ENCODE measurements at regions not wholly inside any gene's neighbourhood (a gene's known extent, or its start where the extent isn't known, plus 50 kb on each side); places are given as distances from the start of the nearest gene placed in this dataset.

DNA sequence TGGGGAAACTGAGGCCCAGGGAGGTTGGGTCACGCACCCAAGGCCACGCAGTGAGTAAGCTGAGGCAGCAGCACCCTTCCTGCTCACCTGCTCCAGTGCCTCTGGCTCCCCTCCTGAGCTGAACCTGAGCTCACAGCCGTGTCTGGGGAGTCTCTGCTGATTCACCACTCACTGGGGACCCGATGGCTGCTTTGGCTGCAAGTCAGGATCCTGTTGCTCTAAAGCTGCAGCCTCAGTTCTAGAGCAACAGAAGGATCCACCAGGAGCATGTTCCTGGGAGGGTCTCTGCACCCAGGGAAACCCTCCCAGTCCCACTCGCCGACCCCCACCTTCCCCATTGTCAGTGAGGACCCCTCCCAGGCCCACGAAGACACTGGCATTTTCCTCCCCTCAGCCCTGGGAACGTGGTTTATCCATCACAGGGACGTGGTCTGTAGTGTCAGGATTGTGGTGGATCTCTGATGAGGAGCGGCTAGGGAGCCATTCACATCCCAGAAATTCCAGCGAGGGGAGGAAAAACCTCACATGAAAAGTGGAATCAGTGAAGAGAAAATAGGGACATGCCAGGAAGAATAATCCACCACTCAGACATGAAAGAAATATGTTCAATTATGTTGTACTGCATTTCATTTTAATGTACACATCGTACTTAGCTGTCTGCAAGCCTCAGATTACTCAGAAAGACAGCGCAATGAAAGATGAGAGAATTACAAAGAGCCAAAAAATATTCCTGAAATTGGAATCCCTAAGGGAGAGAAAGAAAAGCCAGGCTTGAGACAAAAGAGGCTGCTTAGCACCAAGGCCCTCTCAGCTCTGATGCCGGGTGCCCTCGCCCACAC, 447.2 kb downstream of the MATN1 start:
- no peak overlapping the region for H3K4me3 ChIP-seq (ENCODE audit: low read depth, low read length)

DNA sequence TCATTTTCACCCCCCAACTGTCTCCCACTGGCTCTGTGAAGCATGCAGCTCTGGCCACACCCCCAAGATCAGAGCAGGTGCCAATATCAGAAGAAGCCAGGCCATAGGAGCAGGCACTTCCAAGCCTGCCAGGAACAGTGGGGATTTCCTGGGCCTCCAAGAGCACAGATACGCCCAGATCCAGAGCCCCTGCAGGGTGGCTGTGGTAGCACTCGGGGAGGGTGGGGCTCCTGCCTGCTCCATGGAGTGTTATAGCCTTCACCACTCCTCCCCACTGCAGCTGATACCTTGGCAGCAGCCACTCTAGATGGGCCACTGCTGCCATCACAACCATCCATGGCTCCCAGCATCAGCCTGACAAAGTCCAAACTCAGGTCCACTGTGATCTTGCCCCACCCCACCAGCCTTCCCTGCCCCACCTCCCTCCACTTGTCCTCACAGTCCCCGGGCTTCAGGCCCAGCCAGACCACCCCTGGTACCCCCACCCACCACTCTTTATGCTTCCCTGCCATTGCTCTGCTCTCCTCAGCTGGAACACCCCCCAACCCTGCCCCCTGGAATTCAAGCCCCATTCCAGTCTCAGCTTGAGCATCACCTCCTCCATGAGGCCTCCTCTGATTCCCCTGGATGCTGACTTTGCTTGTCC, 448.3 kb downstream of the MATN1 start:
- no peak overlapping the region for H3K4me3 ChIP-seq (ENCODE audit: low read depth, low read length)

DNA sequence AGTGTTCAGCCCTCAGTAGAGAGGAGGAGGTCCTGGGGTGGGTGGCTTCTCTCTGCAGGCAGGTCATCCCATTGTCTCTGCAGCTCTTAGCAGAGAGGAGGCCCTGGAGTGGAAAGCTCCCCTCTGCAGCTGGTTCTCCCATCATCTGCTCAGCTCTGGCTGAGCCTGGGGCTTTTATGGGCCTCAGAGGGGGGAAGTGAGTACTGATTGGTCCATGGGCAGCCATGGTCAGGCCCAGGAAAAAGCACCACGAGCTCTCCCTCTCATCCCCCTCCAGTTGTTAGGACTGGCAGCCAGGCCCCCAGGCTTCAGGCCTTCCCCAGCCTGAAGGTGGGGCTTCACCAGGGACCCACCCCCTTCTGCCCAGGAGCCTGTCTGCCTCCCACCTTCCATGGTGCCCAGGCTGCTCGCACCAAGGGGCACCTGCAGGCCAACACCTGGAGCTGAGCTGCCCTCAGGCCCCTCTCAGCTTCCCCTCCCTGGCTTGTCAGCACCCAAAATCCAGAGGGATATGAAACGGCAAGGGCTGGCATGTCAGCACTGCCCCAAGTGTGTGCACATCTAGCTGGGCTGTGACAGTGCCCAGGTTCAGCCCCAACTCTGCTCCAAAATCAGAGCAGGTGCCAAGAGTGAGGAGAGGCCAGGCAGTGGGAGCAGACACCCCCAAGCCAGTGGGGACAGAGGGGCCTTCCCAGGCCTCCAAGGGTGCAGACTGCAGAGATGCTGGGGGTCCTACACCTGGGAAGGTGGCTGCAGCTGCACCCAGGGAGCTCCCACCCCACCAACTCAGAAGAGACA, 449.0 kb downstream of the MATN1 start:
- no peak overlapping the region for H3K4me3 ChIP-seq (ENCODE audit: low read depth, low read length)

DNA sequence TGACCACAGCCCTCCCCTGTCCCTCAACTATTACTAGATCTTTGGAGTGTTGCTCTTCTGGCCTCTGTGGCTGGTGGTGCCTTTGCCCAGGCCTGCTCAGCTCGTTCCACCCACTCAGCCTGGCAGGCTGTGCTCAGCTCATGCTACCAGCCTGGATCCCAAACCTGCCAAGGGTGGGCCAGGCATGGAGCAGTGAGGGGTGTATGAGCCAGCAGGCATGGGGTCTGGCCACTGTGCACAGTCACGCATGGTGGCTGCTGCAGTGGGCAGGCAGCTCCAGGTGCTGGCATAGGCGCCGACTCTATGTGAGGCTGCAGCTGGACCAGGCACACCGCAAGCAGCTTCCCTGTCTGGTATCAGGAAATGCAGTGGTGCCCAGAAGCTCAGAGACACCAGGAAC, 449.9 kb downstream of the MATN1 start:
- H3K4me3 ChIP-seq (ENCODE audit: low read depth, low read length) = no peak overlapping the region

DNA sequence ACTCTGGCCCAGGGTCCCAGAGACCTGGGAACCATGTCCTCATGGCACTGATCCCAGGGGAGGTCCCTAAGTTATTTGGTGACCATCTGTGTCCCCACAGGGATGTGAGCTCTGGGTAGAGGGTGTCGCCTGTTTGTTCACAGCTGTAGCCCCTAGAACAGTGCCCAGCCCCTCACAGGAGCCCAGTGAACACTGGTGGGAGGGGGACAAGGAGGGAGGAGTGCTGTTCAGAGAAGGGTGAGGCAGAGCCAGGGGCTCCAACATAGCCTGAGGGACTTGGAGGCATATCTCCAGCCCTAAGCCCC, 450.4 kb downstream of the MATN1 start:
- no peak overlapping the region for H3K4me3 ChIP-seq (ENCODE audit: low read depth, low read length)

DNA sequence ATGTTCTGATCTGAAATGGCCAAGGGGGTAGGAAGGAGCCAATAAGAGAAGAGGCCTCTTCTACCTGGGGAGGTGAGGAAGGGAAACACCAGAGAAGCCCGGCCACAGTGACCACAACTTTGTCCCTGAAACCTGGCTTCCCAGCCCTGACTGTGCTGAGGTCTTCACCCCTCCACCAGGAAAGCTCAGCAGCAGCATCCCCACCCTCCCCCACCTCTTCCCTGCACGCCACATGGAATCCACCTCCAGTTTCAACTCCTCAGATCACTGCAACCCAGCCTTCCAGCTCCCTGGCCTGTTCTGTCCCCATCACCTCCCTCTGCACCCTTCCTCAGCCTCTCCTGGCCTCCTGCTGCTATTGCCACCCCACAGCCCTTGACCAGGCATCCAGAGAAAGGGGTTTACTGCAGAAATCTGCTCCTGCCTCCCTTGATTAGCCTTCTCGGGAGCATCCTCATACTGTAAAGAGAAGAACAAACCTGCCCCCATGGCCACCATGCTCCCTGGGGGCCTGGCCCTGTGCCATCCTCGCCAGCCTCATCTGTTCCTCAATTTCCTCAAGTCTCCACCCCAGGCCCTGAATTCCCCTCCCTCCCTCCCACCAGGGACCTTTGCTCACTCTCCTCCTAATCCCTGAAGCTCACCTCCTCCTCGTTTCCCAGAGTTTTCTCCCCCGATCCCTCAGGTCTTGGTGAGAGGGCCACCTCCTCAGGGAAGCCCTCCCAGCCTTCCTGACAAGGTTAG, 450.9 kb downstream of the MATN1 start:
- H3K4me3 ChIP-seq (ENCODE audit: low read depth, low read length) = no peak overlapping the region

DNA sequence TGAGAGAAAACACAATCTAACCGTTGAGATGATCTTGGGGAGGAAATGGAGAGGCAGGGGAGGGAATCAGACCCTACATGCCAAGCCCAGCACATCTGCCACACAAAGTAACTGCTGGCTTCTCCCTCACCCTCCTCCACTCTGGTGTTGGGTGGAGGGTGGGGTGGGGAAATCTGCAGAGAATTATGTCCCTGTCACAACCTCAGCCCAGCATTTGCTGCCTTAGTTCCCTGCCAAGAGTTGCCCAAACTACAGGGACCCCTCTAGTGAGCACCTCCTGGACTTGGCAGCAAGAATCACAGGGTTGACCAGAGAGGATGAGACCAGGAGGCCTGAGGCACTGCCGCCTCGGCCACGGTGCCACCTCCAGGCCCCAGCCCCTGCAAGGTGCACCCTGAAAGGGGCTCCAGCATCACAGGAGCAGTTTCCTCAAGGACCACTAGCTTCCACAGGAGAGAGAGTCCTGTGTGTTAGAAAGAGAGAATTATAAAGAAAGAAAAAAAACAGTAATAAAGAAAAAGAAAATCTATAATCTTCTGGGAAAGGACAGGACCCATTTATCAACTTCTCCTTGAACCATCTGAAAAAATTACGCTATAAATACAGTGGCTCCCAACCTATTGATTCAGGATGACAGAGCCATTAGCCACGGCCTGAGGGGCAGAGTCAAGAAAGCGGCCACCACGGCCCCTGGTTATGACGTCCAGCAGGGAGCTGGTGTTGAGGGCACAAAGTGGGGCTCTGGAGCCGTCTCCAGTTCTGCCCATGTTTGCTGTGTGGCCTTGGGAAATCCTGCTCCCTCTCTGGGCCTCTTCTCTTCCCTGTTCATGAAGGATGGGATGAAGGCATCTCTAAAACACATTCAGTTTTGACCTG, 451.7 kb downstream of the MATN1 start:
- no peak overlapping the region for H3K4me3 ChIP-seq (ENCODE audit: low read depth, low read length)

DNA sequence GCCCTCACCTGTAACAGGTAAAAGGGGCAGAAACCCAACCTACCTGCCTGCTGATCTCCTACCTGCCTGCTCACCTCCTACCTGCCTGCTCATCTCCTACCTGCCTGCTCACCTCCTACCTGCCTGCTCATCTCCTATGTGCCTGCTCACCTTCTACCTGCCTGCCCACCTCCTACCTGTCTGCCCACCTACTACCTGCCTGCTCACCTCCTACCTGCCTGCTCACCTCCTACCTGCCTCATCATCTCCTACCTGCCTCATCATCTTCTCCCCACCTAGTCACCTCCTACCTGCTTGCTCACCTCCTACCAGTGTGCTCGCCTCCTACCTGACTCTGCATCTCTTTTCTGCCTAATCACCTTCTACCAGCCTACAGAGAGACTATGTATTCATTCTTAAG, 452.9 kb downstream of the MATN1 start:
- no peak overlapping the region for H3K4me3 ChIP-seq (ENCODE audit: low read depth, low read length)

DNA sequence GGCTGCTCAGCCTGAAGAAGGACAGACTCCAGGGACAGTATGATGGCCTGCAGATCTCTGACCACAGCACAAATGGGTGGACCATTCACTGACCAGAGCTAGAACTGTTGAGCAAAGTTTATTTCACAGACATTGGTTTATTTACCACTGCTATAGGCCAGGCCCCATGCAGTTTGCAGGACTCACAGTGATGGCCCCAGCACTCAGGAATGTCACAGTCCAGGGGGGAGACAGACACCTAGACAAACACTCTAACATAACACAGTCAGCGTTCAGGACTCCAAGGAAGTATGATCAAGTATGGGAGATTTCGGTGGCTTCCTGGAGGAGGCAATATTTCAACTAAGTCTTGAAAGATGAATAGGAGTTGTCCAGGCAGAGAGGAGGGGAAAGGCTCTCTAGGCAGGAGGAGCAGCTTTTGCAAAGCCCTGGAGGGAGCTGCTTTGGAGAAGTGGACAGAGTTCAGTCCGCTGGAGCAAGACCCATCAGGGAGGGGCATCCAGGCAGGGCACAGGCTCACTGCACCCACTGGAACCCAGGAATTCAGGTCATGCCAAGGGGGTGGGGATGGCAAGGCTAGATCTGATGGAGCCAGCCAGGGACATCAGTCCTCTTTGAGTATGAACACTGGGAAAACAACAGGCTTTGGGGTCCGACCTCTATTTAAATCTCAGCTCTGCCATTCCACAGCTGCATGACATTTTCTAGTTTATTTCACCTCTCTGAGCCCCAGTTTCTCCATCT, 454.3 kb downstream of the MATN1 start:
- H3K4me3 ChIP-seq (ENCODE audit: low read depth, low read length) = no peak overlapping the region

DNA sequence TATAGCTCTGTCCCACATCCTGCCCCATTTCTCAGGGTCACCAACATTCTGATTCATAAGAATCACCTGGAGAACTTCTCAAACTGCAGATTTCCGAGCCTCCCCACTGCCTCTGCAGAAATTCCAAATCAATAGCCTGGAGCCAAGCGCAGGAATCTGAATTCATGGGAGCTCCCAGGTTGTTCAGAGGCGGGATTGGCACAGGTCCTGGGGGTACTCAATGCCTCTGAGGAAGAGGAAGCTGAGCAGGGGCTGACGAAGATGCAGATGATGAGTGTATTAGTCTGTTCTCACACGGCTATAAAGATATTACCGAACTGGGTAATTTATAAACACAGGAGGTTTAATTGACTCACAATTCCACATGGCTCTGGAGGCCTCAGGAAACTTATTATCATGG, 455.5 kb downstream of the MATN1 start:
- no peak overlapping the region for H3K4me3 ChIP-seq (ENCODE audit: low read depth, low read length)

DNA sequence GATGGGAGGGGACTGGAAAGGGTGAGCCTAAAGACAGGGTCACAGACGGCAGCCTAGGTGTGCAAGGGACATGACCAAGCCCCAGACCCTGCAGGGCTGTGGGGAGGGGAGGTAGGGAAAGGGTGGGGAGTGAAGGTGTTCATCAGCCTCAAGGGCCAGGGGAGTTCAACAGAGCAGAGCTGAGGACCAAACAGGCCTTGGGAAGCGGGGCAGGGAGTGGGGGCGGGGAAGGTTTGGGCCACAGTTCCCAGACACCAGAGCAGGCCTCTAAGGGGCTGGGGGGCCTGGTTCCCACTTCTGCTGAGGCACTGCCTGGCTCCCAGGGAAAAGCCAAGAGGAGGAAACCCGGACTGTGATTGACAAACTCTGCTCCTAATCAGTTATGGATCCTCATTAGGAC, 456.3 kb downstream of the MATN1 start:
- H3K4me3 ChIP-seq (ENCODE audit: low read depth, low read length) = no peak overlapping the region

DNA sequence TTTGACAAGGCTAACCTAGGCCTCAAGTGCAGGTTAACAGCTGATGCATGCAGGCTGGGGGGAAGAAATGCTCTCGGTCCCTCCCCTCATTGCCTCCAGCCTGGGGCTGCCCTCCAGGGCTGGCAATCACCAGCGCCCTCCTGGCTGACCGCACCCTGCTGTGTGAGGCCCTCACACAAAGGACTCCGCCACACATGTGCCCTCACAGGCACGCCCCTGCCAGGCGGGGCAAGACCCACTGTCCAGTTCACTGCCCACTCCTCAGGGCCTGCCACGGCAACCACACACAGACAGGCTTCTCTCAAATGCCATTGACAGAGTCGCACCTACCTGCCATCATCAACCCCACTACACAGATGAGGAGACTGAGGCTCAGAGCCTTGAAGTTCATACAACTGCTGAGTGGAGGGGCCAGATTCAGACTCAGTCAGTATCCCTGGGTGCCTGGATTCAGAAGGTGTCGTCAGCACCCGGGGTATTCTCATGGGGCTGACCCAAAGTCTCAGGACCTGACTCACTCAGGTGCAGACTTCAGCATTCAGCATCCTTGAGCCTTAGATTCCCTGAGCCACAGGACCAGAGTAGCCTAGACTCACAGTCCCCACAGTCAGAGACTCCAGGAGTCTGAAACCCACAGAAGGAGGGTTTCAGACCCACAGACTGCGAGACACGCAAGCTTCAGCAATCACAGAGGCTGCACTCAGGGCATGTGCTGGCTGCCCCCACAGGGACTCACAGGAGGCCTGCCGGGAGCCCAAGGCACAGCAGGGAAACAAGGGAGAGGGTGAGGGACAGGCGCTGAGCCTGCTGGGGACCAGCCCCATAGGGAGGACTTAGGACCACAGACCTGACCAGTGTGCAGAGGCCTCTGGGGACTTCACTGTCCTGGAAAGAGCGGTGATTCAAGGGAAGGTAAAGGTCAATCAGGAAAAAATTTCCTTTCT, 458.0 kb downstream of the MATN1 start:
- H3K4me3 ChIP-seq (ENCODE audit: low read depth, low read length) = no peak overlapping the region

DNA sequence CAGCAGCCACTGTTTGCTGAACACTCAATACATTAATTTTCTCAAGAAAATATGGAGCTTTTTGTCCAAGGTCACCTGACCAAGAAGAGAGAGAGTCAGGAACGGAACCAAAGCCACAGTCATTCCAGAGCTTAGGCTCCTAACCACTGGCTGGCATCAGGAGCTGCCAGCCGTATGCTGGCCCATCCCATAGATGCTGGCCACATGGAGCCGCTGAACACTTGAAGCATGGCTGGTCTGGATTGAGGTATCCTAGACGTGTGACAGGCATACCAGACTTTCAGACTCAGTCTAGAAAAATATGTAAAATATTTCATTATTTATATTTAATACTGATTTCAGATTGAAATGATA, 458.7 kb downstream of the MATN1 start:
- H3K4me3 ChIP-seq (ENCODE audit: low read depth, low read length) = no peak overlapping the region

DNA sequence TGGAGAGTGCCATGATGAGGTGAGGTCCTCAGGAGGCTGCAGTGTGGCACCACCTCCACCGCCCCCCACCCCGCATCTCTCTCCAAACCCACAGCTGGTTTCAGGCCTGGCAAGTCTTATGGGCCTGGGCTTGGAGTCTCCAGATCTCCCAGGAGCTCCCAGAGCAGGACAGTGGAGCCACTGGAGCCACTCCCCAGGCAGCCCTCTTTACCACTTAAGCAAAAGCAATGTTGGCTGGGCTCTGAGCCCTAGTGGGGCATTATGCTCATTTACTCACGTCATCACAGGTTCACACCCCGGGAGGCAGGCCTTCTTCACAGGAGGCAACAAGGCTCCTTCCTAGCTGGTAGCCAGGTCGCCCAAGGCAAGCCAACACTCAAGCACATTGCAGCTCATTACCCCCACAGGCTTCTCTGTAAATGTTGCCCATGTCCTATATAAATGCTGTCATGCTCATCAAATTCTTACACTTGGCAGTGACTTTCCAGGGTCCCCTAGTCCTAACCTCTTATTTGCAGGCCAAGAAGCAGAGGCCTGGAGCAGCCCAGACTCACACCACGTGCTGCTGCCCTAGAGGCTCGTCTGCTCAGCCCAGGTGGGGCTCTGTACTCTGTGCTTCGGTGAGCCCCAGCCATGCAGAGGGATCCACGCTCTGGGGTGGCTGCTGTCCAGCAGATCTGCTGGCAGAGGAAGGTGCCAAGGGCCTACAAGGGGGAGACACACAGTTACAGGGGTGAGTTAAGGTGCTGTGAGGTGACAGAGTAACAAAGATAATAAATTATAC, 459.3 kb downstream of the MATN1 start:
- no peak overlapping the region for H3K4me3 ChIP-seq (ENCODE audit: low read depth, low read length)

DNA sequence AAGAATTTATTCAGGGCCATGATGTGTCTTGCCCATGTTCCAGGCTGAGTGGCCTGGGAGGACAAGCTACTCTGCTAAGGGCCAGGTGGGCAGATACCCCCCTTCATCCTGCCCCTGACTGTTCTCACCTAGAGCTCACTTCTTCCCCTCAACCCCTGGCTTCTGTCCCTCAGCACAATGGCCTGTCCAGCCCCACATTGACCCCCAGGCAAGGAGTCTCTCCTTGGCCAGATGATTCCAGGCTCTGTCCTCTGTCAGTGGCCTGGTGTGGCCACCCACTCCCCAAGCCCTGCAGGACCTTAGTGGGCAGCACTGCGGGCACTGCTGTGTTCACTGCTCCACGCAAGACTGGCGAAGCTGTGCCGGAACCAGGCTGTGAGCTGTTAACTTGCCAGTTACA, 460.0 kb downstream of the MATN1 start:
- no peak overlapping the region for H3K4me3 ChIP-seq (ENCODE audit: low read depth, low read length)

DNA sequence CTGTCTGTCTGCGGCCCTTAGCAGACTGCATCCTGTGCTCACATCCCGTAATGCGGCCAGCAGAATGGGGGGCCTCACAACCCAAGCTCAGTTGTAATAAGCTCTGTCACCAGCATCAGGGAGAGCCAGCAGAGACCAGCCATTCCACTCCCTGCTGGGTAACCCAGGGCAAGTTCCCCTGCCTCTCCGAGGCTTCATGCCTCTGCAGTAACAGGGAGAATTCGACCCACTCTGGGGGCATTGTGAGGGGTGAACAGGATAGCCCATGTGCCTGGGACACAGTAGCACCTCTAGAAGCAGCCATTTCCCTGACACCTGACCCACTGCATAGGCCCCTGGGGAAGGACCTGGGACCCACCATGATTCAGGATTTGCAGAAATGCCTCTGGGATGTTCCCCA, 461.2 kb downstream of the MATN1 start:
- no peak overlapping the region for H3K4me3 ChIP-seq (ENCODE audit: low read depth, low read length)

DNA sequence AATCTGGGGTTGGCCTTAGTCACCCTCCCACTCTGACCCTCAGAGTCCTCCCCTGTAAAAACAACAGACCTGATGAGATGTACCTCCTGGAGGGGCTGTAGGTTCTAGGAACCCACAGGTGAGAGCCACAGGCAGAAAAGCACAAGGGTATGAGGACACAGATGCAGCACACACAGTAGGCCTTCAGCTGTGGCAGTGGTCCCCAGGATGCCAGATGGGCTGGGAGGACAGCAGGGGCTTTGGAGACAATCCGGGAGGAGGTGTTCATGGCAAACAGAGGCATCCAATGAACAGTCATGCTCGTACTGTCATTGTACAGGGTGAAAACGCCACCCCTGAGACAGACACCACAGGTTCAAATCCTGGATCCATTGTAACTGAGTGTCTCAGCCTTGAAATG, 463.1 kb downstream of the MATN1 start:
- H3K4me3 ChIP-seq (ENCODE audit: low read depth, low read length) = no peak overlapping the region

DNA sequence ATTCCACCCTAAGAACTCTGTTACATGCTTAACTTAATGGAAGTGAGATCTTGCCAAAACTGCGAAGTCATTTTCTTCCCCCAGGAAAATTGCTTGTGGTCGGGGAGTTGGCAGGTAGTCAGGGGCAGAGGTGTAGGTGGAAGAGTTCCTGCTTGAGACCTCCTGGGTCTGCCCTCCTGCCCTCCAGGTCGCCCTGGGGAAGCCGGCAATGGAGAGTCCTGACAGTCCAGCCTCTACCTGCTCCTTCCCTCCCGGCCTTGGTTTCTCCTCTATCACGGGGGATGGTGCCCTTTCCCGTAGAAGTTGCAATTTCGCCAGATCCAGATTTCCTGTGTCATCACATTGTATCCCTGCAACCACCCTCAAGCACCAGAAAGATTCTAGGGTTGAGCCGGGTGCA, 463.8 kb downstream of the MATN1 start:
- H3K4me3 ChIP-seq (ENCODE audit: low read depth, low read length) = no peak overlapping the region

Data from iPS-11a (cell line).